ENCODE measurements at regions not wholly inside any gene's neighbourhood (a gene's known extent, or its start where the extent isn't known, plus 50 kb on each side); places are given as distances from the start of the nearest gene placed in this dataset.

- no peak for DNase-seq
These were observed 314.5 kb upstream of the CDH4 start for GRCh38 chr20:60937585-60937984.

DNA sequence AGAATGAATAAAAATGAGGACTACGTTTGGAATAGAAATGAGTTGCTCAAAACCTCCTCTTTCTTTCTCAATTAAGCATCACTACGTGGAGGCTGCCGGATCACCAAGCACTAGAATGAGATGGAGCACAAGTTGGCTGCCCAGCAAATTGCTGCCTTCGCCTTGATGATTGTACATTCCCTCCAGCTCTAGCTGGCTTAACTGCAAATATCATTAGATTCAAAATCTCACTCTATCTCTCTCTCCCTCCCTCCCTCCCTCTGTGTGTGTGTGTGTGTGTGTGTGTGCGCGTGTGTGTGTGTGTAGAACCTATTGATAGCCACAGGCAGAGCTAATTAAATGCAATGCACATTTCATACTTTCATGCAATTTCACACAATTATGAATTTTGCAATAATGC lies 310.7 kb upstream of the CDH4 start:
- no peak for DNase-seq

DNA sequence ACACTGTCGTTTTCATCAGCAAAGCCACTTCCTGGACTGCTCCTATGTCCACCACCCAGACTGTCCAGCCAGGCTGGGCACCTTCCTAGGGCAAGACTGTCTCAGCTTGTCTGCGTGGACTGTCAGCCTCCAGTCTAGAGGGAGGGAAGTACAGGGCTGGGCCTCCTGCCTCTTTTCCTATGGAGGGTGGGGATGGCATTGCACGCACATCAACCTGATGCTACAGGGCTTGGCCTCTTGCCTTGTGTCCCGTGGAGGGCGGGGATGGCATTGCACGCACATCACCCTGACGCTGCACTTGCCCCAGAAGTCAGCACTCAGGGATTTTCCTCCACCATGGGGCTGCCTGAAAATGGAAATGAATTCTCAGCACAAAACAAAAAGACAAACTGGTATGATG lies 304.2 kb upstream of the CDH4 start:
- no peak for DNase-seq

GRCh38 chr20:60948224-60948623 lies 303.8 kb upstream of the CDH4 start:
- DNase-seq: no peak

DNA sequence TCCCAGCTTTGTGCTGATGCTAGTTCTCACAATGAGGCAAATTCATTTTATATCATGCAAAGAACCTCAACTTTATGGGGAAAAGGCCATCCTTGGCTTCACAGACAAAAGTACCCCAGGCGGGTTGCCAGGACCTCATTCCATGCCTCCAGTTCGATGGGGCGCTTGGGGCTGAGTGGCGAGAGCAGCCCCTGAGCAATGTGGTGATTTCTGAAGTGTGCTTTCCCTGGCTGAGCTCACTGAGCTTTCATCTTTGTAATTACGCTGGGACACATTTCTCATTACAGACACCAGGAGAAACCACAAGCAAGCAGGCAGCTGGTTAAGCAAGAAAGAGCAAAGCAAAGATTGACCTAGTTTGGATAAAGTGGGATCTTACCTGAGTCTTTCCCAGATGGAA lies 301.5 kb upstream of the CDH4 start:
- DNase-seq: no peak

GRCh38 chr20:60950974-60951373 lies 301.1 kb upstream of the CDH4 start:
- no peak for DNase-seq

DNA sequence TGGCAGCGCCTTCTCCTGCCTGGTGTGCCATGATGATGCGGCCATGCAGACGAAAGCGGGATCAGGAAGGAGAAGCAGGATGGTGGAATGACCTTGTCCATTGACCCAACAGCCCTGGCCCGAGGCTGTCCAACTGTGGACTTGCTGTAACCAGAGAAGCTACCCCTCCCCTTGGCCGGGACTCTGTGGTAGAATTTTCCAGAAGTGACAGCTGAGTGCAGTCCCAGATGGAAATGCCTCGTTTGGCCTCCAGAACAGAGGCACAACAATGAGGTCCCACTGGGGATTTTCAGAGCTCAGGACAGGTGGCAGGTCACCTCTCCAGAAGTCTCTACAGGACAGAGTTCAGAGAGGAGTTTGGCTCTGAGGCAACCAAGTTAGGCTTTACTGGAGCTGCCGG lies 299.2 kb upstream of the CDH4 start:
- no peak for DNase-seq

DNA sequence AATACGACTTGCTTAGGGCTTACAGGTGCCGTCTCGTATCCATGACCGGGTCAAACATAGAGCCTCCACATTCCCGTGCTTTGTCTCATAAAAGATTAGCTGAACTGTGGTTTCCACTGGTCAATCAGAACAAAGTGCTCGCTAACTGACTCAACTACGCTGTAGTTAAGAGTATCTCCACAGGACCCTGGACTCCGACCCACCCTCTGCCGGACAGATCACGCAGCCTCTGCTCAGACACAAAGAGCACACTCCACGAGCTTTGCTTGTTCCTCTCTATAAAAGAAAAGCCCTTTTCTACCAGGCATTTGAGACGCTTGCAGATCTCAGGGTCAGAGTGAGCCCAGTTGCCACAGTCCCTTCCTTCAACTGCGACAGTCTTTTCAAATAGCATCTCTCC lies 298.7 kb upstream of the CDH4 start:
- DNase-seq: no peak

DNA sequence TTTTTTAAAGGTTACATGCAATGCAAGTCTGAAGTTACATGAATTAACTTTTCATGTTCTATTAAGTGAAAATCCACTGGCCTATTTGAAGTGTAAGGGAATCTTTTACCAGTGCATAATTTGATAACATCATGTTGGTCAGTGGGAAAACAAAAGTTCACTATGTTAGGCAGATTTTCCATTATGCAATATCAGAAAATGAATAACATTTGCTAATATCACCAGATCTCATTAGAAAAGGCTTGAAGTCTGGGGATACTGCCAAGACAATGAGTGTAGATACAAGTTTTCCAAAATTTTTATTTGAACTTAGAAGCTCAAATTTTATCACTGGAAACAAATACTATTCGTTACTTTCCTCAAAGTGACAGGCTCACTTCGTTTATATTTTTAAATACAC lies 296.4 kb upstream of the CDH4 start:
- DNase-seq: no peak

GRCh38 chr20:60956194-60956593 lies 295.9 kb upstream of the CDH4 start:
- DNase-seq: no peak

- no peak for DNase-seq
These were observed 294.4 kb upstream of the CDH4 start for GRCh38 chr20:60957621-60958020.

- no peak for DNase-seq
These were observed 292.1 kb upstream of the CDH4 start for GRCh38 chr20:60959971-60960370.

- no peak for DNase-seq
These were observed 291.6 kb upstream of the CDH4 start for GRCh38 chr20:60960500-60960899.

GRCh38 chr20:60961551-60961950 lies 290.5 kb upstream of the CDH4 start:
- no peak for DNase-seq

DNA sequence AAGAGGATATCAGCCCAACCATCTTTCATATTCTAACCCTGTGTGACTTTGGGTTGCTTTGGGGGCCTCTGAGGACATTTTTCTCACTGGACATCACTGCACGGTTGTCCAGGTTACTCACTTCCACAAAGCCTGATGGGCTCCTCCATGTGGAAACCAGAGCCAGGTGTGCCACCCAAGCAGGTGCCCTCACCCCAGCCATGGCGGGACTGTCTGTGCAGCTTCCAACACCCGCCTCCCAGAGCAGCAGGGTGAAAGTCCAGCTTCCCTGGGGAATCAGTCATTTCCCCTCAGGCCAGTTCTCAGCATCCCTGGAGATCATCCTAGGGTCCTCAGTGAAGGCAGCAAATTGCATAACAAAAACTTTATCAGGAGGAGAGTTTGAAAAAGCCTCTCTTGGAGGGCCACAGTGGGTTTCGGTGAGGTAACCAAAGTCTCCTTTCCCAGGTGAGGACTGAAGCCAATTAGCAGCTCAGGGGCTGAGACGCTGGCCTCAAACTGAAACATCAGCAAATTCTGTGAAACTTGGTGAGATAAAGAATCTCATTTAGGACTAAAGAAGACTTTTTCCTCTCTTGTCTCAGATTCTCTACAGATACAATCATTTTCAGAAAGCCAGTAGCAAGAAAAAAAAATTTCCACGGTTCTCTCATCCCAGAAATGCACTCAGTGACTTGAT lies 289.6 kb upstream of the CDH4 start:
- DNase-seq: no peak

DNA sequence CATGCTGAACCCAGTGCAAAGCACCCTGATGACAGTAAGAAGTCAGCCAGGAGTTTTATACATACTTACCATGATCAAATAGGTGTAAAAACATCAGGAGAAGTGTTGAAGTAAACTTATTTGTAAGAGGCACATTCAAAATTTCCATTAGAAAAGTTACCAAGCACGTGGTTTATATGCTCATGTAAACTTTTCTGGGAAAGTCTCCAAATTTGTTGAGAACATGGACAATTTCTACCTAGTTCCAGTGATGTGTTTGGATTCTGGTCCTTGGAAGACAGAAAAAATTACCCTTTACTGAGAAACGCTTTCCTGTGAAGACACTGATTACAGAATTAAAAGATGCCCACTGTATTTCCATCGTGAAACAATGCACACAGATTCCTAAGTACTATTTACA lies 288.9 kb upstream of the CDH4 start:
- DNase-seq: no peak

DNA sequence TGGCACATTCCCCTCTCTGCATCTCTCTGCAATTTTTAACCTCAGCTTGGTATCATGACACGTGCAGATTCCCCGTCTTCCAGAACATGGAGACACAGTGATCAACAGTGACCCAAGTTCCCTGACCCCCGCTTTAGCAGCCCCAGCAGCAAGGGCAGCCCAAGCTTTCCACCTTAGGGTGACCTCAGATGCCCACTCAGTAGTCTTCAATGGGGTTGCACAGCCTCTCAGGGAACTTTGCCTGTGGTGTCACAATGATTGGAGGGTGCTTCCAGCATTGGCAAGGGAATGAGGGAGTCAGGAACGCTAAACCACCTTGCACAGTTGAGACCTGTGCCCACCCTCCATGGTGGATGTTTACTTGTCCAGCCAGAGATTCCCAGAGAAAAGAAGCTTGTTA lies 287.1 kb upstream of the CDH4 start:
- DNase-seq: no peak

DNA sequence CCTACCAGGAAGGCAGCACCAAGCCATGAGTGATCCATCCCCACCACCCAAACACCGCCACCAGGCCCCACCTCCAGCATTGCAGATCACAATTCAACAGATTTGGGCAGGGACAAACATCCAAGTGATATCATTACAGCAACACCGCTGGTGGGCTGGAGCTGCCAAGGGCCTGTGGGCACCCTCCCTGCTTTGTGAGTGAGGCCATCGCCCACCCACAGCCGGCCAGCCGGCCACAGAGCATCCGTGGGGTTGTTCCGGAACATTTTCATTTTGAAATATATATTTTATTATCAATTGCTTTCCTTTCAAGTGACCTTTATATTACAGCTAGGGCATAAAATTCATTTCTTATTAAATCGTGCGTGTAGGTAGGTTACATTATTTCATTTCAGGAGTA lies 286.0 kb upstream of the CDH4 start:
- no peak for DNase-seq

DNA sequence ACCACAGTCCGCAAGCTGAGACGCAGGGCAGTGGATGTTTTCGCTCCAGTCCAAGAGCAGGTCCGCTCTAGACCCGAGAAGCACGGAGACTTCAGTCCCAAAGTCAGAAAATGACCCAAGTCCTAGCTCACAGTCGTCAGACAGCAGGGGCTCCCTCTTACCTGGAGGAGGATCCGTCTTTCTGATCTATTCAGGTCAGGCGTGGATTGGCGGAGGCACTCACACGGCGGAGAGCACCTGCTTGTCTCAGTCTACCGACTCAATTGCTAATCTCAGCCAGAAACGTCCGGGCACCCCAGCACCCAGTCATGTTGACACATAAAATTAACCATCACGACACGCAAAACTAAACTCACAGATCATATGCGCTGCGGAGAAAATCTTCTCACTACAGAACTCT lies 285.3 kb upstream of the CDH4 start:
- no peak for DNase-seq

DNA sequence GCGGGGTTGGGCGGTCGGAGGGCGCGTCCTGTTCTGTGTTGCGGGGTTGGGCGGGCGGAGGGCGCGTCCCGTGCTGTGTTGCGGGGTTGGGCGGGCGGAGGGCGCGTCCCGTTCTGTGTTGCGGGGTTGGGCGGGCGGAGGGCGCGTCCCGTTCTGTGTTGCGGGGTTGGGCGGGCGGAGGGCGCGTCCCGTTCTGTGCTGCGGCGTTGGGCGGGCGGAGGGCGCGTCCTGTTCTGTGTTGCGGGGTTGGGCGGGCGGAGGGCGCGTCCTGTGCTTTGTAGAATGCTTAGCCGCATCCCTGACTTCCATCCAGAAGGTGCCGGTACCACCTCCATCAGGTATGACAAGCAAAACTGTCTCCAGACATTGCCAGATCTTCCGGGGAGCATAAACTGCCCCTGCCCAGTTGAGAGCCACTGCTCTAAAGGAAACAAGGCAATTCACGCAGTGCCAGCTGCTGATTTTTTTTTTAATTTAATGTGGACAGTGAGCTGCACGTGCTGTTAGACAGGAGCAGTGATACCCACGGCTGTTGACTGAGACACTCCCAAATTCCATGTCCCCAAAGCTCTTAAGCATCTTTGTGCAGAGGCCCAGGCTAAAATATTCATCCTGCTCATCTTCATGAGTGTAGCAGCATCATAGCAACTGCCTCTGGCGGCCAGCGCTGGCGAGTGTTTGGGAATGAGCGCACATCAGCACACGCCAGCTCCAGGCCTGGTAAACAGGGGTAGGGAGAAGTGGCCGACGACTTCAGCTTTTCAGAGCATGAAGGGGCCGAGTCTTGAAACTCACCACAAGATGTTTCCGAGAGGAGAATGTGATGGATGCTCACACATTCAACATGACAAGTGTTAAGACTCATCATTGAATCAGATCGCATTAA lies 284.4 kb upstream of the CDH4 start:
- DNase-seq: no peak

DNA sequence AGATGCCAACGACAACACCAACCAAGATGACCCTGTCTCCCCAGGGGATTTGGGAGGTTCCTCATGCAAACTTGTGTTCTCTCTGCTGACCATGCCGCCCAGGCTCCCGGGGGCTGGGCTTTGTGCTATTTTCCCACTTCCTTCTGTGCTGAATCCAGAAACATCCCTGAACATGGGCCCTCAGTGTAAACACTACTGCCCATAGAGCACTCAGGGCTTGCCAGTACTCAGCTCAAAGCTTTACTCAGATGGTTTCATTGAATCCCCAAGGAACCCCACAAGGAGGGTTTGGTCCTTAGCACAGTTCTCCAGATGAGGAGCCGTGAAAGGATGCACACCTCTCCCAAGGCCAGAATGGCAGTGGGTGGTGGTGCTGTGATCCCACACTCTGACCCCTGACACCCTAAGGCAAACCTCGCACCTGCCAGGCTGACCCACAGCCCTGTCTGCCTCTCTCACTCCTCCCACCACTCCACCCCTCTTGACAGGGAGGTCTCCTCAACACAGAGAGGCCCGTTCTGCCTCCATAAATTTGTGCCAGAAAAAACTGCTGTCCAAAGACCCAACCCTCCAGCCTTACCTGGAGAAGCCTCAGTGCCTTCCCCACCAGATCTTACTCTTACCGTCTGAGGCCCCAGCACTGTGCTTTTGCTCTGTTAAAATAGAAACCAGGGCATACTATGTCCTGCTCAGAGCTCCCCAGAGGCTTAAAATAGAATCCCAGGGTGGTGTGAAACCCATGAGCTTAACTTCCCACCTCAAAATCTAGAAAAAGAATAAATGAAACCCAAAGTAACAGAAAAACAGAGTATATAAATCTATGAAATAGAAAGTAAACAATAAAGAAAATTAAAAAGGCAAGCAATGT lies 283.0 kb upstream of the CDH4 start:
- no peak for DNase-seq

DNA sequence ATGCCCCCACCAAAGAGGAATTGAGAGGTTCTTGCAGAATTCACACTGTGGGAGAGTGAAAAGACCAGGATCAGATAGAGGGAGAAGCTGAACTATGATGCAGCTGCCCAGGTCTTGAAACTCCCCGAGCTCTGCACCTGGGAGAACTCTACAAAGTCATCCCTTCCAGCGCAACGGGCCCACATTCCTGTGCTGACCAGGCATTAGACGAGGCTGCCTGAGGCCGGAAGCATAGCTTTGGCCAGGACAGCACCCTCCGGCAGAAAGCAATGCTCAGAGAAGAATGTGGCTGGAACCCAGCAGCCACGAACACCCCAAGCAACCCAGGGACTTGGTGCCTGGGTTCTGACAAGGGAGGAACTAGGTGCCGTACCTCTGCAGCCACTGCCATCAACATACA lies 281.5 kb upstream of the CDH4 start:
- DNase-seq: no peak

GRCh38 chr20:60974022-60974421 lies 278.0 kb upstream of the CDH4 start:
- DNase-seq: no peak
